HEK293T (cell line): ENCODE measurements at regions not wholly inside any gene's neighbourhood (a gene's known extent, or its start where the extent isn't known, plus 50 kb on each side); places are given as distances from the start of the nearest gene placed in this dataset.

Experiments
- CTCF ChIA-PET: fragments of 350-600 bp; formaldehyde crosslinking; extraction: SDS; loops from one replicate; lab custom pipeline; 2021; ENCODE audit warnings: antibody characterized with exemption, inconsistent platforms; lab: Yijun Ruan, JAX
- POLR2A ChIA-PET: fragments of 350-600 bp; formaldehyde crosslinking; extraction: SDS; loops from one replicate; lab custom pipeline; 2020; ENCODE audit warnings: antibody characterized with exemption, inconsistent platforms; lab: Yijun Ruan, JAX
- DNase-seq: peaks from one replicate; pipeline ENCODE4 v3.0.0; 2012; ENCODE audit warnings: mixed read lengths; ENCODE audit errors: extremely low spot score
- ARNT ChIP-seq: fragments of 450-650 bp; IDR thresholded peaks from 2 replicates; pipeline ENCODE4 v1.6.1; 2017; ENCODE audit warnings: mild to moderate bottlenecking
- BHLHE40 ChIP-seq: fragments of 450-650 bp; IDR thresholded peaks from 2 replicates; pipeline ENCODE4 v1.6.1; 2016; ENCODE audit warnings: mild to moderate bottlenecking, moderate library complexity, borderline replicate concordance
- CTBP1 ChIP-seq: fragments of 450-650 bp; IDR thresholded peaks from 2 replicates; pipeline ENCODE4 v1.6.1; 2016; ENCODE audit warnings: borderline replicate concordance
- ELF4 ChIP-seq: fragments of 450-650 bp; IDR thresholded peaks from 2 replicates; pipeline ENCODE4 v1.6.1; 2017; ENCODE audit warnings: antibody characterized with exemption
- FOXA1 ChIP-seq: fragments of 450-650 bp; IDR thresholded peaks from 2 replicates; pipeline ENCODE4 v1.6.1; 2016; ENCODE audit warnings: mild to moderate bottlenecking
- FOXK2 ChIP-seq: fragments of 450-650 bp; IDR thresholded peaks from 2 replicates; pipeline ENCODE4 v1.6.1; 2016; ENCODE audit warnings: mild to moderate bottlenecking
- FOXM1 ChIP-seq: fragments of 450-650 bp; IDR thresholded peaks from 2 replicates; pipeline ENCODE4 v1.6.1; 2017; ENCODE audit warnings: mild to moderate bottlenecking, borderline replicate concordance
- HDGF ChIP-seq: fragments of 450-650 bp; IDR thresholded peaks from 2 replicates; pipeline ENCODE4 v1.6.1; 2017; ENCODE audit warnings: antibody characterized with exemption, borderline replicate concordance
- L3MBTL2 ChIP-seq: fragments of 450-650 bp; conservative IDR thresholded peaks from 2 replicates; pipeline ENCODE4 v1.6.1; 2016; ENCODE audit warnings: mild to moderate bottlenecking
- LEF1 ChIP-seq: fragments of 450-650 bp; IDR thresholded peaks from 2 replicates; pipeline ENCODE4 v1.6.1; 2017; ENCODE audit warnings: mild to moderate bottlenecking, borderline replicate concordance
- NFRKB ChIP-seq: fragments of 450-650 bp; IDR thresholded peaks from 2 replicates; pipeline ENCODE4 v1.6.1; 2016; ENCODE audit warnings: mild to moderate bottlenecking, moderate library complexity
- SP1 ChIP-seq: fragments of 450-650 bp; IDR thresholded peaks from 2 replicates; pipeline ENCODE4 v1.6.1; 2017
- SUZ12 ChIP-seq: fragments of 450-650 bp; IDR thresholded peaks from 2 replicates; pipeline ENCODE4 v1.6.1; 2016; ENCODE audit warnings: mild to moderate bottlenecking
- TARDBP ChIP-seq: fragments of 450-650 bp; IDR thresholded peaks from 2 replicates; pipeline ENCODE4 v1.6.1; 2016
- ZNF384 ChIP-seq: fragments of 450-650 bp; IDR thresholded peaks from 2 replicates; pipeline ENCODE4 v1.6.1; 2016
- TF ChIP-seq, protein P1 (sequence below): fragments of 450-650 bp; IDR thresholded peaks from 2 replicates; pipeline ENCODE4 v1.6.1; 2016

DNA sequence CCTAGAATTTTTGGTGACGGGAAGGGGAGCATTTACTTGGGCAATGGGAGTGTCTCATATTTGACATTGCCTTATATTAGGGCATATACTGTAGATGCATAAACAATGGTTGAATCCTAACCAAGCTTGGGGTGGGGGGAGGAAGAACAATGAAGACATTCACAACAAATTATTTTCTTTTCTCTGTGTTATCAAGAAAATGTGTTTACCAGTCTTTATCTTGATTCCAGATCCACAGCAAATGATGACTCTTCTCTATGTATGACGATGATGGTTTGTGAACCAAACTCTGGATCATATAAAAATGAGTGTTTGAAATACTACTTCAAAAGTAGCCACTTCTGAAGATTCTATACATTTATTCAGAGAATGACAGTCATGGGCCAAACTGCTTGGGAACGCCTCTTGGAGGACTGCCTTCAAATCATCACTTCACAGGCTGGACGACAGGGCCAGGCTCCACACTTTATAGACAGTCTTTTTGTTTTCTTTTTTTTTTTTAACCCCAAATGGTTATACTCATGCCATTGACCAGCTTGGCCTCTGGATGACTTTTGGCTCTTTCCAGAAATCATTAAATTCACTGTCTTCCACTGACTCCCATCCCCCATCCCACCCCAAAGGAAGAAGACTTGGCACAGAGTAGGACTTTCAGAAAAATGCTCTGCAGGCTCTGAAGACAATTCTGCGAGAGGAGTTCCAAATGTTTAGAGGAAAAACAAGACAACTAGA lies 123.8 kb upstream of the LIFR start:
- CTCF ChIA-PET: no interaction called here
- TF ChIP-seq LEF1 (no peak), SUZ12 (no peak), TARDBP (no peak), FOXA1 (no peak), CTBP1 (no peak)
- DNase-seq: no peak
- POLR2A ChIA-PET: no interaction called here

DNA sequence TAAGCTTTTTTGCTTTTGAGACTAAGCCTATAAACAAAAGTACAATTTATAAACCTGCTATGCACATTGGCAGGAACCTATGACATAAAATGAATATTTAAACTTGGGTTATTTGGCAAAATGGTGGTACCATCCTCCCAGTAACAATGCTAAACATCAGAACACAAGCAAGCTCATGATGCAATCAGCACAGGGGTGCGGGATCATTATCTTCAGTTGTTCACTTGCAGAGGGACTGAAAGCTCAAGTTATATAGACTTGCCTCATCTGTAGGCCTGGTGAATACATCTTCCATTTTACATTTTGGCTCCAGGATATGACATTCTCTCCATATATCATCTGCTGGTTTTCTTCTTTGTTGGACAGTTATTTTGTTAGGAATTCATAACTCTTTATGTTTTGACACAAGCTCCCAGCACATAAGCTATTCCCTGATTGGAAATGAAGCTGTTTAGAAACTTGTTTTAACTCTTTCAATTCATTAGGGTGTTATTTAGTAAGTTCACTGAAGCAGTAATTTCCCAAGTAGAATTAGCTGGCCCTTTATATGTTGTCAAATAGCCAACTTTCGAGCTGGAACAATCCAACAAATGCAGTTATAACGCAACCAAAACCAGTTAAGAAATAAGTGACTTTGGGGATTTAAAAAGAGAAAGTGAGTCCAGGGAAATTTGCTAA lies 124.7 kb upstream of the LIFR start:
- POLR2A ChIA-PET: no interaction called here
- no peak for DNase-seq
- CTCF ChIA-PET: interaction anchor here (1.1 kb wide), 1 partner anchor 254 kb away, joined by 3 read pairs; no protein-coding TSS in a partner anchor
- TF ChIP-seq LEF1: no peak

DNA sequence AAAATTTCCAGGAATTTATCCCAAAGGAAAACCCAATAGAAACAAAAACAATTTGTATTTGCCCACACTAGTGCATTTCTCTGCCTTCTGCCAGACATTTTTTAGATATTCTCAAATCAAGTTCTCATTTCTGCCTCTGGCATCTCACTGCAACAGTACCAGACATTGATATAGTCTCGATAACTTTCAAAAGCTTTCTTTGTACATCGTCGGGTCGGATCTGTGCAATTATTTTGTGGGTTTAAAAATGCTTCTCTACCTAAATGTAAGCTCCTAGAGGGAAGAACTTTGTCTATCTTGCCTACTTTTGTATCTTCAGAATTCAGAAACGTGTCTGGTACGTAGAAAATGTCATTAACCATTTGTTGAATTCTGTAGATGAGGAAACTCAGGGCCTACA lies 125.5 kb upstream of the LIFR start:
- CTCF ChIA-PET: interaction anchor here (1.1 kb wide), 1 partner anchor 255 kb away, joined by 3 read pairs; no protein-coding TSS in a partner anchor
- POLR2A ChIA-PET: no interaction called here
- TF ChIP-seq FOXA1: no peak
- no peak for TF ChIP-seq ZNF384
- TF ChIP-seq HDGF: no peak
- TF ChIP-seq FOXK2: no peak
- no peak for TF ChIP-seq L3MBTL2
- no peak for TF ChIP-seq BHLHE40
- no peak for DNase-seq

DNA sequence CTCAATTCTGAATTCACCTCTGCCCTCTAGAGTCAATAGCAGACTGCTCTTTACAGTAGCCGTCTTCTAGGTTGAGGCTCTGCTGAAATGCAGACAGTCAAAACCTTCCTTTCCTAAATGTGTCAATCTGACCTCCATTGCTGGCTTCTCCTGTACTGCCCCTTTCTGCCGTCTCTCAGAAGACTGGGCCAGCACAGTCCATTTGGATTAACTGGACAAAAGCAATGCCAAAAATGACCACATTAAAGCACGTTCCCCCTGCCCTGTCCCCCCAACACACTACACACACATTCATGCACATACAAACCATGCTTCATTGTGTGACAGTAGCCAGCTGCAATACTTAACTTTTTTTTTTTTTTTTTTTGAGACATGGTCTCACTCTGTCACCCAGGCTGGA lies 130.2 kb upstream of the LIFR start:
- no peak for DNase-seq
- TF ChIP-seq ZNF384: no peak
- no peak for TF ChIP-seq ARNT
- TF ChIP-seq FOXA1: no peak
- TF ChIP-seq FOXM1: no peak
- TF ChIP-seq NFRKB: no peak
- TF ChIP-seq ELF4: no peak
- TF ChIP-seq CTBP1: no peak
- TF ChIP-seq TARDBP: no peak
- TF ChIP-seq, protein P1, sequence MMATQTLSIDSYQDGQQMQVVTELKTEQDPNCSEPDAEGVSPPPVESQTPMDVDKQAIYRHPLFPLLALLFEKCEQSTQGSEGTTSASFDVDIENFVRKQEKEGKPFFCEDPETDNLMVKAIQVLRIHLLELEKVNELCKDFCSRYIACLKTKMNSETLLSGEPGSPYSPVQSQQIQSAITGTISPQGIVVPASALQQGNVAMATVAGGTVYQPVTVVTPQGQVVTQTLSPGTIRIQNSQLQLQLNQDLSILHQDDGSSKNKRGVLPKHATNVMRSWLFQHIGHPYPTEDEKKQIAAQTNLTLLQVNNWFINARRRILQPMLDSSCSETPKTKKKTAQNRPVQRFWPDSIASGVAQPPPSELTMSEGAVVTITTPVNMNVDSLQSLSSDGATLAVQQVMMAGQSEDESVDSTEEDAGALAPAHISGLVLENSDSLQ: no peak
- TF ChIP-seq SUZ12: no peak
- ChIA-PET CTCF (no interaction called here), POLR2A (no interaction called here)

DNA sequence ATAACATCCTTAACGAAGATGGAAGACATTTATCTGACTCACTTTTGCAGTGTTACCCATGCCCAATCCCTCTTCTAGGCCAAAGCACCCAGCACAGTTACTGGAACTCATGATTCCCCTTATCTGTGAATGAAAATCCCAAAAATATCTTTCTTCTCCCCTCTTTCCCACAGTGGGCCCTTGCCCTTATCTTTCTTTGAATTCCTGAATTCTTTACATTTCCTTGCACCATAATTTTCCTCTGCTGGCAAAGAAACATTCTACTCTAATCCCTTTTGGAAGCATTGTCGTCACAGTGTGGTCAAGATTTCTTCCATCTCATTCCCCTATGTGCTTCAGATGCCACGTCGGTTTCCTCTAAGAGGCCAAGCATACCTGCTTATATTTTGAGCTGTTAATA lies 135.9 kb upstream of the LIFR start:
- CTCF ChIA-PET: interaction anchor here (0.6 kb wide), 1 partner anchor 1457 kb away, joined by 3 read pairs; no protein-coding TSS in a partner anchor

DNA sequence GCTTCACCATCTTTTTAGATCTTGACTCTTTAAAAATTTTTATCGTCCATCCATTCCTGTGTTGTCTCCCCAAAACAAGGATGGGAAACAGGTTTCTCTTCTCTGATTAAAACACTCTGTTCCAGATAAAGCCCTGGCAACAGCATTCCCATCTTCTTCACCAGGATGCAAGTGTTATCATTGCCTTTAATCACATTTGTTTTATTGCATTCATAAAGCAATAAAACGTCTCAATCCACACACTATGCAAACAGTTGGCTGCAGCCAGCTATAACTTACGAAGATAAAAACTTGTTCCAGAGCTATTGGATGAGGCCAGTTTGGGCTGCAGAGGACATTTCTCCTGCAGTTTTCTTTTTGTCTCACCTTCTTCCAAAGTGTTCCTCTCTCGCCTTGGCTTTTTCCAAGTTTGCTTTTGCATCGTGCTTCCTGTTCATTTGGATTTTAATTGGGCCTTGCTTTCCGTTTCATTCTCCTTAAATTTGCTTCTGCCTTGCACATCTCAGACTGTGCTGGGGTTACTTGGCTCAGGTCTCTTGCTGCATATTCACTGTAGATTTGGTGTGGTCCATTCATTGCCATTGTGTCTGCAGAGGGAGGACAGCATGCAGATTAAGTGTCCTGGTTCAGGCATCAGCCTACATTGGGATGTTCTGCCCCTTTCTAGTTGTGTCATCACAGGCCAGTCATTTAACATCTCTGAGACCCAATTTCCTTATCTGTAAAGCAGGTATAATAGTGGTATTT lies 136.5 kb upstream of the LIFR start:
- no peak for DNase-seq
- POLR2A ChIA-PET: no interaction called here
- CTCF ChIA-PET: interaction anchor here (0.6 to 1.0 kb wide), 2 partner anchors 251 to 1457 kb away, joined by 3 to 4 read pairs; no protein-coding TSS in a partner anchor
- TF ChIP-seq SUZ12 (no peak), ARNT (no peak)

More for the DNA sequence above, 135.9 kb upstream of the LIFR start:
- DNase-seq: no peak
- TF ChIP-seq NFRKB: no peak
- TF ChIP-seq HDGF: no peak
- TF ChIP-seq LEF1: no peak
- TF ChIP-seq L3MBTL2: no peak
- TF ChIP-seq ARNT: no peak
- no peak for TF ChIP-seq CTBP1
- no peak for TF ChIP-seq SUZ12
- TF ChIP-seq, protein P1: no peak
- TF ChIP-seq SP1: no peak
- TF ChIP-seq FOXM1: no peak
- TF ChIP-seq ZNF384: no peak
- TF ChIP-seq ELF4: no peak
- POLR2A ChIA-PET: no interaction called here
